ENCODE measurements at regions not wholly inside any gene's neighbourhood (a gene's known extent, or its start where the extent isn't known, plus 50 kb on each side); places are given as distances from the start of the nearest gene placed in this dataset.

- TF ChIP-seq MXI1 (IDR thresholded peaks at IDR 0.05; ENCODE audit: low read depth, low read length) (no peak), SIN3A (IDR thresholded peaks at IDR 0.05; ENCODE audit: borderline replicate concordance, low read depth, low read length) (no peak), EZH2phosphoT487 (IDR thresholded peaks at IDR 0.05; ENCODE audit: borderline replicate concordance, low read depth) (no peak), FOXJ3 (CRISPR knock-in tag; IDR thresholded peaks at IDR 0.05) (no peak), SMC3 (IDR thresholded peaks at IDR 0.05; ENCODE audit: low read depth, low read length) (no peak), ZBTB33 (IDR thresholded peaks at IDR 0.05; ENCODE audit: borderline replicate concordance, low read depth) (no peak), USF2 (IDR thresholded peaks at IDR 0.05; ENCODE audit: borderline replicate concordance, low read depth, low read length) (no peak), NRF1 (IDR thresholded peaks at IDR 0.05; ENCODE audit: low read depth, low read length) (no peak), REST (IDR thresholded peaks at IDR 0.05; ENCODE audit: low read depth, low read length) (no peak), GATA2 (CRISPR knock-in tag; IDR thresholded peaks at IDR 0.05) (no peak), FOSL2 (IDR thresholded peaks at IDR 0.05; ENCODE audit: borderline replicate concordance, low read depth) (no peak), GABPA (IDR thresholded peaks at IDR 0.05; ENCODE audit: low read depth) (no peak), USF1 (IDR thresholded peaks at IDR 0.05; ENCODE audit: borderline replicate concordance, low read depth) (no peak)
- WGBS (ENCODE audit: low lambda C conversion rate) = 71% methylated on average over 4 of the region's 4 CpGs
- H3K4me1 ChIP-seq (ENCODE audit: control insufficient read depth in 1 of 2, insufficient read depth in 2 of 2, low read depth in 1 of 2, low read length in 1 of 2) = no peaks in the 10 kb centered on the region
- H3K4me3 ChIP-seq (ENCODE audit: low read depth in 2 of 2, low read length in 1 of 2) = no peak overlapping the region
- no peaks in the 10 kb centered on the region for H3K79me2 ChIP-seq (ENCODE audit: insufficient read depth)
- DNase-seq = no peak
- H3K27me3 ChIP-seq (ENCODE audit: insufficient read depth) = no peaks in the 10 kb centered on the region
- ChIA-PET POLR2A (no interaction called here), CTCF (no interaction called here)
- no peak overlapping the region for H2AFZ ChIP-seq (ENCODE audit: low read depth)
- H3K4me2 ChIP-seq = no peak overlapping the region
- H4K20me1 ChIP-seq (ENCODE audit: insufficient read depth) = no peaks in the 10 kb centered on the region
- peaks cover 9% of the 10 kb centered on the region; the same call in 1 of the 2 replicates for H3K9me3 ChIP-seq
- no peak overlapping the region for H3K27ac ChIP-seq (ENCODE audit: low read depth in 2 of 2, low read length in 1 of 2)
- H3K9ac ChIP-seq = no peak overlapping the region
- no peaks in the 10 kb centered on the region for H3K36me3 ChIP-seq (replicated peaks in 1 of 2; ENCODE audit: control insufficient read depth in 1 of 2, insufficient read depth in 2 of 2, low read length in 1 of 2)
- no peaks in the 10 kb centered on the region for H3F3A ChIP-seq (replicated peaks; ENCODE audit: insufficient read depth)
- no peaks in the 10 kb centered on the region for H3K9me2 ChIP-seq
Observed at GRCh38 chr20:11529047-11529446, 388.6 kb upstream of the BTBD3 start.
